ENCODE measurements at regions not wholly inside any gene's neighbourhood (a gene's known extent, or its start where the extent isn't known, plus 50 kb on each side); places are given as distances from the start of the nearest gene placed in this dataset.
"Not testable (repeated sequence)": the region's sequence is repeated elsewhere in the genome, so short reads cannot be mapped to it uniquely, and the experiment has no call there.

DNA sequence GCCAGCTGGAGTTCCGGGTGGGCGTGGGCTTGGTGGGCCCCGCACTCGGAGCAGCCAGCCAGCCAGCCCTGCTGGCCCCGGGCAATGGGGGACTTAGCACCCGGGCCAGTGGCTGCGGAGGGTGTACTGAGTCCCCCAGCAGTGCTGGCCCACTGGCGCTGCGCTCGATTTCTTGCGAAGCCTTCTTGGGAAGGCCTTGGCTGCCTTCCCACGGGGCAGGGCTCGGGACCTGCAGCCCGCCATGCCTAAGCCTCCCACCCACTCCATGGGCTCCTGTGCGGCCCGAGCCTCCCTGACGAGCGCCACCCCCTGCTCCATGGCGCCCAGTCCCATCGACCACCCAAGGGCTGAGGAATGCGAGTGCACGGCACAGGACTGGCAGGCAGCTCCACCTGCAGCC lies 321.6 kb downstream of the SH2D4B start:
- DNase-seq (ENCODE audit: low spot score), result not testable (repeated sequence)

DNA sequence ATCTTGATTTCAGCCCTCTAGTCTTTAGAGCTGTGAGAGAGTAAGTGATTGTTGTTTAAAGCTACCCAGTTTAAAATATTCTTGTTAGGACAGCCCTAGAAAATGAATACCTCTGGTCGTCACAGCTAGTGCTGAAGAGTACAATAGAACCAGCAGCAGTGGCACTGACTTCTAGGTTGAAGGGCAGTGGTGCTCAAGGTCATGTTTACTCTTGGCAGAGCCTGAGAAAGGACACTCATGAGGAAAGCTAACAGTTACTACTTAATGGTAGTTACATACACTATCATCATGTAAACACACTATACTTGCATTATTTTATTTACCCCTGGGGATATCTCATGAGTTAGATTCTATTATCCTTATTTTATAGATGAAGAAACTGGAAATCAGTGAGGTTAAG lies 323.0 kb downstream of the SH2D4B start:
- DNase-seq (ENCODE audit: low spot score), result no peak

DNA sequence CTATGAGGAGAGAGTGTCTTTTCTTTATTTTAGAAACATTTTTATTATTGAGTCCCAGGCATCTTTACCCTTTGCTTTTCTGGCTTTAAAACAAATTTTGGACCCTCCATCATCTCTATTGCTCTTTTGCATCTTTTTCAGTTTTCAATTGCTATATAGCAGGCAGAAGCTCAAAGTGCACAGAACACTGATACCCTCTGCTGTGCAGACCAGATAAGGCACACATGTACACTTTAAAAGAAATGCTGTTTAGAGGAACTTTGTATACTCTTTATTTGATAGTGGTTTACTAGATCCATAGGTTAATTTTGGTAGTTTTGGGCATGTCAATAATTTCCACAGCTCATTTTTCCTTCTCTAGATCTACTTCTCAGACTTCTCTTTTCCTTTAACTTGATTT lies 324.2 kb downstream of the SH2D4B start:
- DNase-seq (ENCODE audit: low spot score), result peak; percentile 5

DNA sequence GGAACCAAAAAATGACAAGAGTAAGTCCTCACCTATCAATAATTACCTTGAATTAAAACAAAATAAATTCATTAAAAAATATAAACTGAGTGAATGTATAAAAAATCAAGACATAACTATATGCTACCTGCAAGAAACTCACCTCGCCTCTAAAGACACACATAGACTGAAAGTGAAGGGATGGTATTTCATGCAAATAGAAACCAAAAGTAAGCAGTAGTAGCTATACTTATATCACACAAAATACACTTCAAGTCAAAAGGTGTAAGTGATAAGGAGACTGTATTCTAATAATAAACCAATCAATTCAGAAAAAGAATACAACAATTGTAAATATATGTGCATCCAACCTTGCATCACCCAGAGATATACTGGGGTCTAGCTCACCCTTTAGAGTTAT lies 332.6 kb downstream of the SH2D4B start:
- DNase-seq (ENCODE audit: low spot score), result no peak

DNA sequence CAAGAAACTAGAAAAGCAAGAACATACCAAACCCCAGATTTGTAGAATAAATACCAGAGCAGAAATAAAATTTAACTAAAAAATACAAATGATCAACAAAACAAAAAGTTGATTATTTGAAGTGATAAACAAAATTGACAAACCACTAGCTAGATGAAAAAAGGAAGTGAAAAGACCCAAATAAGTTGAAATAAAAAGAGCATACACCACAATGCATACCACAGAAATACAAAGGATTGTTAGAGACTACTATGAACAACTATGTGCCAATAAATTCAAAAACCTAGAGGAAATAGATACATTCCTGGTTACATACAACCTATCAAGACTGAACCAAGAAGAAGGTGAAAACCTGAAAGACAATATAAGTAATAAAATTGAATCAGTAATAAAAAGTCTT lies 333.4 kb downstream of the SH2D4B start:
- no peak for DNase-seq (ENCODE audit: low spot score)

DNA sequence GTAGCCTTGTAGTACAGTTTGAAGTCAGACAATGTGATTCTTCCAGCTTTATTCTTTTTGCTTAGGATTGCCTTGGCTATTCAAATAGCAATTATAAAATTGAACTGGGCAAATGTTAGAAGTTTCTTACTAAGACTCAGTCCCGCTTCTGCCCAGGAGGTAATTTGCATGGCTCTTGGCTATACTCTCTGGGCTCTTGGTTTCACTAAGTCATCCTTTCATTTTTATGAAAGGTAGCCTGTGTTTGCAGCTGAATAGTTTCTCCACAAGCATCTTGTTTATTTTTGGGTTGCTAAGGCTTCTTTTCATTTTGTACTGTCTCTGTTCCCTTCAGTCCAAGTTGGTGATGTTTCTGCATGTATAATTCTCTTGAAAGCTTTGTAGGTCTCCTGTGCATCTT lies 340.6 kb downstream of the SH2D4B start:
- DNase-seq (ENCODE audit: low spot score), result no peak

DNA sequence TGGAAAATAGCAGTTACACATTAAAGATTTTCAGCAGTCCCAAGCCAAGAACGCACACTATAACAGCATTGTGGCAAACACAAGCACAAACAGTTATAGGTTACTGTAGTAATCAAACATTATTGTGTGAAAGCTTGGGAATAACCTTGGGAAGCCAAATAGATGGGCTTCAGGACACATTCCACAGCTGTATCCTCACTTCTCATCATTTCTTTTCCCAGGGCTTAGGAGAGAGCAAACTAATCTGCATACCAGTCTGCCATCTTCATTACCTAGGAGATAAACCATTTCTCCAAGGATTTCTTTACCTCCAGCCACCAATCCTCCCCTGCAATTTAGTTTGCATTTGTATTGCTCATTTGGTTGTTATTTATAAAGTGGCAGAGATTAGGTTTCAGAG lies 352.4 kb downstream of the SH2D4B start:
- DNase-seq (ENCODE audit: low spot score), result no peak

DNA sequence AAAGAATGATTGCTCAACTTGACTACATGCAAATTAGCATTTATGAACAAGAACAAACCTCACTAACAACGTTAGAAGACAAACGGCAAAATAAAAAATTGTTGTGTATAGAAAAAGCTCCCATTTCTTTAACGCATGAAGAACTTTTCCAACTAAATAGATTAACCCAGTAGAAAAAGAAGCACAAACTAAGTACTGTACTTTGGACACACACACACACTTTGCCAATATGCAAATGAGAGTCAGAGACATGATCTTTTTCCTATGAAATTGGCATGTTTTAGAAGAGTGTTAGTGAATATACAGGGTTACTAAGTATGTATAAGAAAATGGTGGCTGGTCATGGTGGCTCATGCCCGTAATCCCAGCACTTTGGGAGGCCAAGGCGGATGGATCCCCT lies 355.6 kb downstream of the SH2D4B start:
- DNase-seq (ENCODE audit: low spot score), result no peak

DNA sequence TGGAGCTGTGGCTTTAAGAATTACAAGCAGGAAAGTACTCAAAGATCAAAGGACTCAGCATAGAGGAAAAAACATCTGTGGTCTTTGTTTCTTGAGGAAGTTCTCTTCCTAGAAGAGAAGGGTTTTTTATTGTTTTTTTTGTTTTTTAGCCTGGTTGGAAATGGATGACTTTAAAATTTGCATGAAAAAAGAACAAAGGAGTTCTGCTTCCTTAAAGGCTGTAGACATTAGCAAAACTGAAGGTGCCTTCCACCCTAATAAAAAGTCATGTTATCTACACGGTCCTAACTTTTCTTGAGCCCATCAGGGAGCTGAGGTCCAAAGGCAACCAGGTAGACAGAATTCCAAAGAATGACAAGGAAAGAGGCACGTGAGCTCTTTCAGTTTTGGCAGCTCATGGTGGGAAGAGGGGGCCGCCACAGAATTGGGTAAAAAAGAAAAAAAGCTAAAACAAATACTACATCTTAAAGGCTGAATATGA lies 356.6 kb downstream of the SH2D4B start:
- no peak for DNase-seq (ENCODE audit: low spot score)

DNA sequence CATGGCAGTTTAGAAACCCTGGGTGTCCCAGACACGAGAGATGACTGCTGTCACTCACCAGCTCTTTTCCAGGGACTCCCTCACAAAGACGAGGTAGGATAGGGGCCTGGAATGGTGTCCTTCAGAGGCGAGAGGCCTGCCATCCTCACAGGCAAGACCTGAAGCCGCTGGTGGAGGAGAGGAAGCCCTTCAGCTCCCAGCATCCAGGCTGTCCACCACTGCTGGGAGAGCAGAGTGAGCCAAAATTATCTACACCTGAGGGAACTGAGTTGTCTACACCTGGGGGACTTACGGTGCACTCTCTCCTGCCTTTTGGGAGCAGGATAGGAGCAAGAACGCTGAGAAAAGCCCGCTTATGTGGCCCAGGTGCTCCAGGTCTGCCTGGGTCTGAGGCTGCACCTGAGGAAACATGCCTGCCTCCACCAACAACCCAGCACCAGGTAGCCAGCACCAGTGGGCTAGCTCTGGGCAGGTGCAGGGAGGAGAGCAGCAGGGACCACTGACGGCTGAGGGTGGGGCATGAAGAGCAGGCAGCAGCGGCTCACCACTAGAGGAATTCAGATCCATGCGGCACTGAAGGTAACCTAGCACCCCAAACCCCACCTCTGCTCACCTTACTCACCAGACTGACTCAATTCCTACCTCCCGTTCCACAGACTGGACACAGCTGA lies 357.2 kb downstream of the SH2D4B start:
- no peak for DNase-seq (ENCODE audit: low spot score)

DNA sequence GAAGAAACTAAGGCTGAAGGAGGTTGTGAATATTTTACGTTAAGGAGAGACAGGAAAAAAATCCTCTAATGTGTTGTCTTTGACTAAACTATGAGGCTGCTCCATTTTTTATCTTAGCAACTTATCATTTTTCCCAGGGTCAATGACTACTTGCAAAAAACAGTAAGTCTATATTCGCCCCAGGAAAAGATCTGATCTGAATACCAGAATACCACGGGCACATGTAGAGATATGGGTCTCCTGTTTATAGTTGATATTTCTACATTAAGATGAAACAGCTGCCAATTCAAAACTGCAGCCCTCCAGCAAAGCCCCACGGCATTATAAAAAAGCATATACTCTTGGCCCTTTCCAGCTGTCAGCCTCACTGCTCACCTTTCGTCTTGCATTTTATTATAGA lies 358.4 kb downstream of the SH2D4B start:
- no peak for DNase-seq (ENCODE audit: low spot score)

DNA sequence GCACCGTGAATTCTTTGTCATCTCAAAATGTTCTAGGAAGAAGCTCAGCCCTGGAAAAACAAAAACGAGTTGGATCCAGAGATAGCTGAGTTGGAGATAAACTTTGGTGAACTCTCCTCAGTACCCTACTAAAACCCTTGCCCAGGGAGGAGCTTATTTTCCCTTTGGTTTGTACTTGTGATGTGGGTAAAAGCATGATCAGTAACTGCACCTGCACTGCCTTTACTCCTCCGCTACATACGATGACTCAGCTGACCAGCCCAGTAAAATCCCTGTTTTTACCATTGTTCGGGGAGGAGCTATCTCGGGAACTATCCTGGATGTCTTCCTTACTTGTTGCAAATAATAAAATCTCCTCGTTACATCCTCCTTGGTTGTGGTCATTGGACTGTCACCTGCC lies 359.3 kb downstream of the SH2D4B start:
- no peak for DNase-seq (ENCODE audit: low spot score)

DNA sequence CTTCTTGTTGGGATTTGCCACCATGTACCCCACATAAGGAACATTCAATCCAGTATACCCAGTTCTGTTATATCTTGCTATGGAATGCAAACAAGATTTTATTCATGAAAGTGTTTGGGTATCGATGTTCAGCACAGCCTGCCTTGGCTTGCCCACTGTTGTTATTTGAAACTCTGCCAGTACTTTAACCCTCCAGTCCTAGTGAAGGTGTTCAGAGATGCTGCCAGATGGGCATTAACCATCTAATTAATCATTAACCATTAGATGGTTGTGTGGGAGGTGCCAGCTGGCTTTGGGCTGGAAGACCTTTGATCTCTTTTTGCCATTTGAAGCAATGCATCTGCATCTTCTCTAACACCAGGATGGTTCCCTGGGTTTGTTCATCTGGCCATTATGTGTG lies 363.0 kb downstream of the SH2D4B start:
- DNase-seq (ENCODE audit: low spot score), result no peak

DNA sequence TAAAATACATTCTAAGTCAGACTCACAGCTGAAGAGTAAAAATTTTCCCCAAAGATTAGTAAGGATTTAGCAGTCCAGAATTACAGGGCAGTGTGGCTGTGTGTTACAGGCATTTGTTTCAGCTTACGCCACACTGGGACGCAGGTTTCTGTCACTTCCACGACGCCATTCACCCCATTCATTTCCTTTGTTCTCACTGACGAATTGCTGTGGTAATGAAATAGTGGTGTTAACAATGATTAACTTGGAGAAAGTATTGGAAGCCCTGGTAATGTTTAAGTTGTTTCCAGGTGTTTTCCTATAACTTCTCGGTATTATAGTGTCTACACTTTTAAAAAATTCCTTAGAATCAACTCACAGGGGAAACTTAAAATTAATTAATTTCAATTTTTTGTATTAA lies 370.9 kb downstream of the SH2D4B start:
- no peak for DNase-seq (ENCODE audit: low spot score)

DNA sequence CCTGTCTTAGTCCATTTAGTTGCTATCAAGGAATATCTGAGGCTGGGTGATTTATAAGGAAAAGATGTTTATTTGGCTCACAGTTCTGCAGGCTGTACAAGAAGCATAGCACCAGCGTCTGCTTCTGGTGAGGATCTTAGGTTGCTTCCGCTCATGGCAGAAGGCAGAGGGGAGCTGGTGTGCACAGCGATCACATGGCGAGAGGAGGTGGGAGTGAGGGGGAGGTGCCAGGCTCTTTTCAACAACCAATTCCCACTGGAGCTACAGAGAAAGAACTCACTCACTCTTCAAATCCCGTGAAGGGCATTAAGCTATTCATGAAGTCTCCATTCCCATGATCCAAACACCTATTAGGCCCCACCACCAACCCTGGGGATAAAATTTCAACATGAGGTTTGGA lies 371.6 kb downstream of the SH2D4B start:
- no peak for DNase-seq (ENCODE audit: low spot score)

DNA sequence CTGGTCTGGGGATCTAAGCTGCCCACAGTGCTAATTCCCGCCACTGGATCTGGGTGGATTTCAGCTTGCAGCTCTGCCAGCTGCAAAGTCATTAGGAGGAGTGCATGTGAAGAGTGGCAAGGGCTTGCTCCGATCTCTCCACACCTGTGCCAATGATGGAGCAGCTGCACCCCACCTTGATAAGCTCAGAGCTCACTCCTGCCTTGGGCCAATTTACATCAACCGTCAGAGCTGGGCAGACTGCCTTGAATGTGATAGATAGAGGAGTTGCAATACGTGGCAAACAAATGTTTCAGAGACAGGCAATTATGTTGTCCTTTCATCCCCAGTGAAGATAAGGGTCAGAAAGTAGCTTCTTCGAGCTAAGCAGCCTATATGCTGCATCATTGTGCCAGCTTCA lies 379.9 kb downstream of the SH2D4B start:
- DNase-seq (ENCODE audit: low spot score), result no peak

DNA sequence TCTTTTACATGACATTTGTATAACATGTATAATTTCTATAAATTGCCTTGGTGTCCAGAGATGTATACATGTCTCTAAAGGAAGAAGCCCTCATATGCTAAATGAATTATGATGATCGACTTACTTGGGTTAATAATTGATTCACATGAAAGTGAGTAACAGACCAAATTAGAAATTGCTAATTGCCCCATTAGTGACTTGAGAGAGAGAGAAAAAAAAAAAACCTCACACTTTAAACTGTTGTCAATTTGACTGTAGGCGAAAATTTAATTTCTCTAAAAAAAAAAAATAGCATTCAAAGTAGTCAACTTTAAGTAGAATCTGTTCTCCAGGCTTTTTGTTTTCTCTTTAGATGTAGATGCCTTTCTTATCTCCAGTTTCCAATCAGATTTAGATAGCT lies 383.3 kb downstream of the SH2D4B start:
- DNase-seq (ENCODE audit: low spot score), result no peak

DNA sequence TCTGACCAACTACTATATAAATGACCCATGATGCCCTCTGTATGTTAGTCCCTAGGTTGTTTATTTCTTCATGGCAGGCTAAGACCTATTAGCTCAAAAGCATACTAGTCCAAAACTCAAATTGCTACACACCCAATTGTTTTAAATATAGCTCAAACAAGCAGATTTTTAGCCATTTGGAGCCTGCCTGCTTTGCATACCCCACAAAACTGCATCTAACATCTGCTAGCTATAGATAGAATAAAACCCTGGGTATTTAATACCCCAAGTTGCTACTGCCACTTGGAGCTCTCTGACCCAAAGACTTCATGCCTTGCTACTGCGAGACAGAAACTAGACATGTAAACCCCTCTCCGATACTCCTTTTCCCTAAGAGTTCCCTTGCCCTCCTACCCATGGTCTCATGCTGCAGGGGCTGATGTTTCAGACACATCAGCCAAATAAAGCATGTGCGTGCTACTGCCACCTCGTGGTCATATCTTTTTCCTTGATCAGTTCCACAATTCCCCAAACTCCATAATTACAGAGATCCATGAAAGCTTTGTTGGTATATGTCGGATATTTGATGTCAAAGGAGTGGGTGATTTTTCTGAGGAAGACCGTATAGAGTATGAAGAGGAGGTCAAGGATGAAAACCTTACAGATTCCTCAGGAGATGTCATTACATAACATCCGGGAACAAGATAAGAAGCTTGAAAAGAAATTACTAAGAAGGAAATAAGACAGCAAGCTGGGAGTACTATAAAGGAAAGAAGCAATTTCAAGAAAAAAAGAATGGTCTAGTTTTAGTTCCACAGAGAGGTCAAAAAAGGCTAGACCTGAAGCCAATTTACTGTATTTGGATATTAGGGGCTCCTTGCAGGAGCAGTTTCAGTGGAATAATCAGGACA lies 386.6 kb downstream of the SH2D4B start:
- DNase-seq (ENCODE audit: low spot score), result peak; percentile 3

DNA sequence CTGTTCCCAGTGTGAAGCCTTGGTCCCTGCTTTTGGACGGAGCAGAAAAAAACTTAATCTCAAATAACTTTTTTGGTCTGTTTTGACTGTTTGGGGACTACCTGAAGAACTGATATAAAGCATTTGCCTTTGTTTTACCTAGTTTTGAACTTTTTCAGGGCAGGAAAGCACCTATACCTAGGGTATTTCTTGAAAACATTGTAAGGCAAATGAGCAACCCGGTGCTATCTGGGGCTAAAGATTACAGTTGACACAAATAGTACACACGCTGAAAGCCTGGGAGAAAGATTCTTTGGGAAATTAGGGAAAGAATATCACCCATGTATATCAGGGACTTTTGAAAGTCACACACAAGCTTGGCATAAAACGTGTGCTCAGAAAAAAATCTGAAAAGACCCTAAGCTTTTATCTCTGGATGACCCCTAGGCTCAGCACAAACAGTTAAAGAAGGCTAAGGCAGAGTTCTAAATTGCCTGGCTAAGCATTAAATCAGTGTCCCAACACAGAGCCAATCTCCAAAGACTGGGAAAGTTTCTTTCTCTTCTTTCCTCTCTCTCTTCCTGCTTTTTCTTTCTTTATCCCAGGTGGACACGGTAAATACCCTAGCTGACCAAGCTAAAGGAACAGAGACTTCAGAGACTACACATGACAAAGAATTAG lies 389.8 kb downstream of the SH2D4B start:
- DNase-seq (ENCODE audit: low spot score), result no peak

DNA sequence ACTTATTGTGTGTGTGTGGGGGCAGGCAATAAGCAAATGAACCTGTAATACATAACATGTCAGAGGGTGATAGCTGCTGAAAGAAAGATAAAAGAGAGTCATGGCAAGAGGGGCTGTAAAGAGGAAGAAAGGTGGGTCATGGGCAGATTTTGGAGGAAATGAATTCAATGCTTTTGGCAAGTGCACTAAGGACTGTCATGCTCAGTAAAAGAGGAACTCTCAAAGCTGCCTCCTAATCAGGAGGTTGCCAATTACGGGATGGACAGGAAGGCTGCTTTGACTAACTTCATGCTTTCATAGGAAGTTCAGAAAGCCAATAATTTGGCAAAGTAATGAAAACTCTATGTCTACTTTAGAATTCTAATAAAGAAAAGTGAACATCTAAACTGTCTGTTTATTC lies 401.2 kb downstream of the SH2D4B start:
- DNase-seq (ENCODE audit: low spot score), result no peak

DNA sequence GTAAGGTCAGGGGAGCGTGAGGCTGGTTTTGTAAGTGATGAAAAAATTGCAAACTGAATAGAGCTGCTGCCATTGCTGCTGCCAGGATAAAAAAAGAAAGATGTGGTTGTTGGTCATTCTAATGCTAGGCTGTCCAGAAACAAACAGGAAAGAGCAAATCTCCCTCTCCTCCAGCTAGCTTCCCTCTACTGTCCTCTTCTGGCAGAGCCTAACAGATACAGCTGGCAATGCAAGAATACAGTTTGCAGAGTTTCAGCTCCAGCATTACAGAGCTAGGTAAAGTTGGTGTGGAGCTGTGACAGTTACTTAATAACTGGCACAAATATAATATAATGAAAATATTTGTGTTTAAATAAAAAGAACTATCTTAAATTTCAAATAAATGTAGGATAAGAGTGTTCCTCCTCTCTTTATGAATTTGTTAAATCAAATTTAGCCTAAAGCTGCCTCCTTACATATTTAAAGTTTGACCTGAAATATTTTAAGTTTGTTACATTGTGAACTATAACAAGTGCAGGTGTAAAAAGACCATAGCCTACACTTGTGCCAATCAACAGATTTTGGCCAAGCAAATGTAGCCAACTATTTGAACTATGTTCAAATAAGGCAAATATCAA lies 407.7 kb downstream of the SH2D4B start:
- peak; percentile 13 for DNase-seq (ENCODE audit: low spot score)

DNA sequence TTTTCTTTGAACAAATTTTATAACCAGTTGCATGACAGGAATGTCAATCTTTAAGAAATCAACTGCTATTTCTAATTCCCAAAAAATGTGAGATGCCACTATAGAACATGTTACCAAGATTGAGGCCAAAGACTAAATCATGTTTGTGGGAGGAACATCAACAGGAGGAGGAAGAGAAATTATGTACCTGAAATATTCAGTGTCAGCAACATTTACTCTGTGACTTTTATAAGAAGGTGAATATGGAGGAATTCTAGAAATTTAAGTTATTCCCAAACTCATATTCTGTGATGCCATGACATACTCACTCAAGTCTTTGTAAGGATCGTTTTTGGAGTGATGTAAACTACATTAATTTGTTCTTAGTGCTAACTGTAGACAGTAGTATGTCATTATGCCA lies 408.4 kb downstream of the SH2D4B start:
- DNase-seq (ENCODE audit: low spot score), result no peak
